Amniotic epithelial cell (primary cell): ENCODE measurements at regions not wholly inside any gene's neighbourhood (a gene's known extent, or its start where the extent isn't known, plus 50 kb on each side); places are given as distances from the start of the nearest gene placed in this dataset.

Source experiments
- DNase-seq: peaks from one replicate; pipeline ENCODE4 v3.0.0-alpha.2; 2010; ENCODE audit warnings: low read depth

DNA sequence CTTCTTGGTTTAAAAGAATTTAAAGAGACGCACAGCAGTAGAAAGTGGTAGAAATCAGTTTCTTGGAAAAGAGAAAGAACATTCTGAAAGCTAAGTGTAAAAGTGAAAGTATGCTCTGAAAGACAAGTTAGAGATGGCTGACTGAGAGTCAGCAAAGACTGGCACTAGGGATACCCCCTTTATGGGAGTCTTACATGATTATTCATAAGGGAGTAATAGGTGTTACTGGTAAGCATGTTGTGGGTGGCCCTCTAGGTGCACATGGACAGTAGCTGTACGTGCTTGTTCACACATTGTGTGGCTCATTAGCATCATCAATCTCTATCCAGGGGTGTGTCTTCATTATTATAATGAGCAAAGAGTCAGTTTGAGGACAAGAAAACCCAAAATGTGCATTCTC is 816.2 kb downstream of the CBLN2 start:
- no peak for DNase-seq

DNA sequence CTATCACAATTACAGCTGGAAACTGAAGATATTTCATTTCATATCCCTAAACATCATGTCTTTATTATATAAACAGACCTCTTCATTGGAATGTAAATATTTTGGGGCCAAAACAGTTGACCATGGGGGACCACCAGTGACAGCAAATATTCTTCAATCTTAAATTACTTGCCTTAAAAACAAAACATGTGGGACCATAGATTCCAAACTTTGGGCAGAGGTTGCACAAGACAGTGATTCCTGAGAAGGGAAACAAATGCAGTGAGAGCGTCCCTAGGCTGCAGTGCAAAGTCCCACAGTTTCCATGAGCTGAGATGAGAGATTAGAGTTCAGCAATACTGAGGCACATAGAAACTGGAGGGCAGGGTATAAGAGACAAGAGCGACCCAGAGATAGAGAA is 818.9 kb downstream of the CBLN2 start:
- DNase-seq = no peak

DNA sequence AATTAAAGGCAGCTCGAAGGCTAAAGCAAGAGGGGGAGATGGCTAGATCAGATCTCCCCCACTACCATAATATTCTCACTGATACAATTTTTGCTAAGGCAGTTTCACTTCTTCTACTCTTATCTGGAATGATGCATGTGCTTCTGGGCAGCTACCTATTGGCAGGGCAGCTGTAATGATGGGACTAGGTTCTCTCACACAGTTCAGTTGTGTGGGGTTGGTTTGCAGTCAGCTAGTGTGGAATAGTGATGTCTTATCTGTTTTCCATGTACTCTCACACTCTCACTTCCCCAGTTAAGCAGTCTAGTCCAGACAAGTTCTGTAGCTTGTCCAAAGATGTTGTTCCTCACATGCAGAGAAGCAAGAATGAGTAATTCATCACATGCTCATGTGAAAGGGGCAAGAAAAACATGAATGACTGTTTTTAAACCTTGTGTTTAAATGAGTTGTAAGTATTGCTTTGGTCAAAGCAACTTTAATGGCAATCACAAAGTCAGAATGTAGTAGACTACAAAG is 836.1 kb downstream of the CBLN2 start:
- DNase-seq = no peak

- DNase-seq = no peak
Measured at GRCh38 chr18:71707400-71707799, 836.7 kb downstream of the CBLN2 start.

DNA sequence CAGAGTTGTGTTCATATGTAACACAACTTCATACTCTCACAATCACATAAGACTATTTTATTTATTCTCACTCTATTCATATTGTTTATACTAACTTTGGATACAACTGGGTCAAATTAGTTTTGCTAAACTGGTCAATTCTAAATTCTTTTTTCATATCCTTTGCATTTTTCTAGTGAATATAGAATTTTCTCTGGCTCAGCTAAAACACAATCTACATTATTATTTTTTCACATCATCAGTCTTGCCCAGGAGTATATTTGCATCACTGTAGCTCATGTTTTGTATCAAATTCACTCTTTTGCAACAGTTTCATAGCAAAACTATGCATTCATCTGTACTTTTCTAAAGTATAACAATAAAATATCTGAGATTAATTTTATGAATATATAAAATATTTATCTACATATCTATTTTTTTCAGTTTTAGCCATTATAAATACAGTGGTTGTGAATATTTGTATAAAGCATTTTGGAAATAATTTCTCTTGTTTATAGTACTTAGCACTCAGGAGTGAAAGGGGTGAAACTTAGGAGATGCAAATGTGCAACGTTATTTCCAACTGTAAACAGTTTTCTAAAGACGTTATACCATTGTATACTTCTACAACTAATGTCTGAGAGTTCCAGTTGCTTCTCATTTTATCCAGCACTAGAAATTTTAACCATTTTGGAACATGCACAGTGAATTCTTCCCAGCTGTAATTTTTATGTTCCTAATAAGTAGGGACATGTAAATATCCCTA is 854.6 kb downstream of the CBLN2 start:
- no peak for DNase-seq

DNA sequence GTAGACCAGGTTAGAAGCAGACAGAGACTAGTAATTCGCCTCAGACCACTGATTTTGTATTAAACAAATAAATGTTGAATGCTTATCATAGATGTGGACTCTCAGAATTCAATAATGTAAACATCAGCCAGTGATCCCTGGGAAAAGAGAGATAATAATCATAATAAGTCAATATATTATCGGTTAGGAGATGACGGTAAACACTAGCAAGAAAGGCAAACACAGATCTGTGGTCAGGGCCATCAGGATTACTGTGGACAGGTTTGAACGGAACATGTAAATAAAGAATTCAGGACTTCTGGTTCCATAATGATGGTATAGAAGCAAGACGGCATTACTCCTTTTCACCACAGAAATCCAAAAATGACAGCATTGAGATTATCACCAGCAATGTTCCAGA is 861.6 kb downstream of the CBLN2 start:
- no peak for DNase-seq

GRCh38 chr18:71678144-71678543 is 866.0 kb downstream of the CBLN2 start:
- no peak for DNase-seq

GRCh38 chr18:71673954-71674353 is 870.2 kb downstream of the CBLN2 start:
- no peak for DNase-seq

- DNase-seq = no peak
Measured at GRCh38 chr18:71673498-71673897, 870.6 kb downstream of the CBLN2 start.

GRCh38 chr18:71666481-71666880 is 877.7 kb downstream of the CBLN2 start:
- DNase-seq = no peak

GRCh38 chr18:71665131-71665530 is 879.0 kb downstream of the CBLN2 start:
- DNase-seq = no peak

- DNase-seq = no peak
Measured at GRCh38 chr18:71643822-71644221, 900.3 kb downstream of the CBLN2 start.

- no peak for DNase-seq
Measured at GRCh38 chr18:71630696-71631095, 913.4 kb downstream of the CBLN2 start.

DNA sequence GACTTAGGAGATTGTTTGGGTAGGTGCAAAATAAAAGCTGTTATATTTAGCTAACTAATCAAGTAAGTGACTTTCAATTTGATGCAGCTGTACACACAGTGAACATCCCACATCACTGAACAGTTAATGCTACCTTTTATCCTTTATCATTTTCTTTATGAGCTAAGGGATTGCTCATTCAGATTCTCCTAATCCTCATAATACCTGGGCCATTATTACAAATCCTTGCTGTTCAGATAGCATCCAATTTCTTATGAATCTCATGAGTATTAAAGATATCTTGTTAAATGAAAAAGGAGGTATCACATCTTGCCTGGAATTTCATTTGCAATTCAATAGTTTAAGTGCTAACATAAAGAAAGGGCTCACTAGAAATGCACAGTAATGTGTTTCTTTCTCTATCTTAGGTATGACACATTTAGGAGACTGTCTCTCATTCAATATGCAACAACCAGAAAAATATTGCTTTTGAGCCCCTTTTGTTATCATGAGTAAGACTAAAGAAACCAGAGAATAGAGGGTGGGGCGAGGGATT is 918.5 kb downstream of the CBLN2 start:
- DNase-seq = no peak

GRCh38 chr18:71598374-71598773 is 945.8 kb downstream of the CBLN2 start:
- DNase-seq = no peak

DNA sequence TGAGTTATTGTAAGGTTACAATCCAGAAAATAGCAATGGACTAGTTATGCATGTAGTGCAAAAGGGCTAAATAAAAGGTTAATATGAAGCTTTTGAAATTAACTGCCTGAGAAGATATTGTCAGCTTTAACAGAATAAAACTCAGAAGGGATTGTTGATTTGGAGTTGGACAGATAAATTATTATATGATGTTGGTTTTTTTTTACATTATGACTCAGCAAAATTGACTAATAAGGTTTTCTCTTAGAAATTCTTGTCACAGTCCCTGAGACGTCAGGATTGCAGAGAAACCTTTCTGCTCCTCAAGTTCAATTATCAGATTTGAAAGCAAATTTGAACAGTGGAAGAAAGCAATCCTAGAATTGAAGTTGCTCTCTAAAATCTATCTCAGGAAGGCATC is 946.9 kb downstream of the CBLN2 start:
- DNase-seq = no peak

- DNase-seq = no peak
Measured at GRCh38 chr18:71583252-71583651, 960.9 kb downstream of the CBLN2 start.

GRCh38 chr18:71554686-71555085 is 989.5 kb downstream of the CBLN2 start:
- DNase-seq = no peak

DNA sequence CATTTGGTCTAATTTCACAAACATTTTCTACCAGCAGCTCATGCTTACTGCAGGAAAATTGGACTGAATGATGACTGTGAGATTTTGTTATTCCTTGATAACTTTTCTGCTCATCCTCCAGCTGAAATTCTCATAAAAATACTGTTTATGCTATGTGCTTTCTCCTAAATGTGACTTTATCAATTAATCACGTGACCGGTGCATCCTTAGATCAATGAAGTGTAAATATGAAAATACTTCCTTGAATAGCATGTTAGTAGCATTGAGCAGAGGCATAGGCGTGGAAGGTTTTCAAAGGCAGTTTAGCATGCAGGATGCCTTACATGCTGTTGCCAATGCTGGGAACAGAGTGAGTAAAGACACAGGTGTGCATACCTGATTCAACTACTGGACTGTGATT is 1002.5 kb downstream of the CBLN2 start:
- DNase-seq = no peak

- no peak for DNase-seq
Measured at GRCh38 chr18:71529703-71530303, 1014.3 kb downstream of the CBLN2 start.

DNA sequence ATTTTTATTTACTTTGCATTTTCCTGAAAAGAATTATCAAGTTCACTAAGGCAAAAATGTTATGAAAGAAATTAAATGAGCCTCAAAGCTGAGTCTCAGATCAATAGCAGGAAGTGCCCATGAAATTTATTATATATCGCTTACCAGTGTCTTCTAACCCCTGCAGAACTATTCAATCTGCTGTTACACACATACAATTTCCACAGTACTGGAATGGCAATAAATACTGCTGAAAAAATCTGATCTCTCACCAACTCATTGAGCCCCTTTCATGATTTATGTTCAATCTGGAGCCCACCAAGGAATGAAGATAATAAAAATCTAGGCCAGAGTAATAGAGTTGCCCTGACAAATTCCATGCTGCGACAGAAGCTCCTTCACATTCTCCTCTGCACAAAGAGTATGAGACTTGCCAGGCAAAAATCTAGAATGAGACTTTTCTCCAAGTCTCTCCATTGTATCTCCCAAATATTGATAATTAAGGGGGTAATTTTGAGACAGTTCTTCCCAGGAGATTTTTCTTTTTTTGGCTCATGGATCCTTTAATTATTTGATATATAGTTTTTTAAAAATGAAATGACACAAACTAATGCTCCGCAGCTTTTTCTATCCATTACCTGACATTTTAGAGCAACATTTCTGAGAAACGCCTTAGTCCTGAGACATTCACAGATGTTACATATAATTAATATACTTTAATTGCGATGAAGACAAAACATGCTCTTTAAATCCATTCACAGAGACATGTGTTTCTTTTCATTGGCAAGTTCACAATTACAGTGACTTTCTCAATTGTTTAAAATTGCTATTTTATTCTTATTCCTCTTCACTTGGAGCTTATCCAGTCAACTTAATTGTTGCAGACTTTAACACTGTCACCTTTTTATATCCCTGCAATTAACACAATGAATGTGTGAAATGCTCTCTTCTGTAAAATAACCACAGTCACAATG is 1020.4 kb downstream of the CBLN2 start:
- no peak for DNase-seq

DNA sequence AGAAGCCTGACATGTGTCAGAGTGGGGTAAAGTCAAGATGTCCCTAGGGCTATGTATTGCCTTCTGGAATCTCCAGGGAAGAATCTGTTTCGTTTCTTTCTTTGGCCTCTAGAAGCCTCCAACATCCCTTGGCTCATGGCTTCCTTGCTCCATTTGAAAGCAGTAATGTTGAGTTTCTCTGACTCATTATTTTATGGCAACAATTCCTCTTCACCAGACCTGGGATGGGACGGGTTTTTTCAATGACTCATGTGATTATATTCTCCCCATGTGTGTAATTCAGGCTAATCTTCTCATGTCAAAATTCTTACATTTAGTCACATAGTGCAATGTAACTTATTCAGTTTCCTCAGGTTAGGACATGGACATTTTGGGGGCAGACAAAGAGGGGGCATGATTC is 1038.6 kb downstream of the CBLN2 start:
- DNase-seq = no peak
